ENCODE measurements at regions not wholly inside any gene's neighbourhood (a gene's known extent, or its start where the extent isn't known, plus 50 kb on each side); places are given as distances from the start of the nearest gene placed in this dataset.

DNA sequence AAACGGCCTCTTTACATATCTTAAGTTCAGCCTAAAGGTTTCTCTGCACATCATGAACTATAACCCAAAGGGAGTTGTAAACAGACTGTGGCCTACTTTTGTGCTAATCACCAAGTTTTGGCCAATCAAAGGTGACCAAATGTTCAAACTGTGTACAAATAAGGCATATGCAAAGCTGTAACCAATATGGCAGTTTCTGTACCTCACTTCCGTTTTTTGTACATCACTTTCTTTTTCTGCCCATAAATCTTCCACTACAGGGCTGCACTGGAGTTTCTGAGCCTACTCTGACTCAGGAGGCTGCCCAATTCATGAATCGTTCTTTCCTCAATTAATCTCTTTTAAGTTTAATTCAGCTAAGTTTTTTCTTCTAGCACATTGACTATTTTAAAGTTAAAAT, 318.7 kb downstream of the SLC7A11 start:
- TF ChIP-seq, protein P1, sequence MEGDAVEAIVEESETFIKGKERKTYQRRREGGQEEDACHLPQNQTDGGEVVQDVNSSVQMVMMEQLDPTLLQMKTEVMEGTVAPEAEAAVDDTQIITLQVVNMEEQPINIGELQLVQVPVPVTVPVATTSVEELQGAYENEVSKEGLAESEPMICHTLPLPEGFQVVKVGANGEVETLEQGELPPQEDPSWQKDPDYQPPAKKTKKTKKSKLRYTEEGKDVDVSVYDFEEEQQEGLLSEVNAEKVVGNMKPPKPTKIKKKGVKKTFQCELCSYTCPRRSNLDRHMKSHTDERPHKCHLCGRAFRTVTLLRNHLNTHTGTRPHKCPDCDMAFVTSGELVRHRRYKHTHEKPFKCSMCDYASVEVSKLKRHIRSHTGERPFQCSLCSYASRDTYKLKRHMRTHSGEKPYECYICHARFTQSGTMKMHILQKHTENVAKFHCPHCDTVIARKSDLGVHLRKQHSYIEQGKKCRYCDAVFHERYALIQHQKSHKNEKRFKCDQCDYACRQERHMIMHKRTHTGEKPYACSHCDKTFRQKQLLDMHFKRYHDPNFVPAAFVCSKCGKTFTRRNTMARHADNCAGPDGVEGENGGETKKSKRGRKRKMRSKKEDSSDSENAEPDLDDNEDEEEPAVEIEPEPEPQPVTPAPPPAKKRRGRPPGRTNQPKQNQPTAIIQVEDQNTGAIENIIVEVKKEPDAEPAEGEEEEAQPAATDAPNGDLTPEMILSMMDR (IDR thresholded peaks at IDR 0.05): no peak
- no peak for TF ChIP-seq POLR2A (IDR thresholded peaks at IDR 0.05)
- TF ChIP-seq POLR2AphosphoS5 (IDR thresholded peaks at IDR 0.05): no peak

Measured in upper lobe of left lung (tissue), 4 donors.